Thoracic aorta (tissue), 2 donors: ENCODE measurements at regions not wholly inside any gene's neighbourhood (a gene's known extent, or its start where the extent isn't known, plus 50 kb on each side); places are given as distances from the start of the nearest gene placed in this dataset.

ENCODE experiments used
- ATAC-seq: fragments of 150-250 bp; one replicate; pipeline ENCODE4 v1.8.0; 2017; ENCODE audit warnings: low read depth; ENCODE audit not compliant: insufficient number of reproducible peaks, low FRiP score
- DNase-seq: peaks from one replicate; pipeline ENCODE4 v3.0.0-alpha.2; 2020; ENCODE audit warnings: low spot score
- H3K27ac ChIP-seq, 2 donors: fragments of 200-600 bp; sonication (generic); 1 replicate in 1 of 2; 2 replicates in 1 of 2; pipeline ENCODE4 v1.5.1; 2016; ENCODE audit warnings: mild to moderate bottlenecking in 2 of 2, moderate library complexity in 2 of 2
- H3K27me3 ChIP-seq: fragments of 200-600 bp; sonication (generic); replicated peaks from 2 replicates; pipeline ENCODE4 v1.6.0; 2016; ENCODE audit warnings: mild to moderate bottlenecking; ENCODE audit not compliant: insufficient read depth
- H3K36me3 ChIP-seq: fragments of 200-600 bp; sonication (generic); one replicate; pipeline ENCODE4 v1.5.1; 2016
- H3K4me1 ChIP-seq, 2 donors: fragments of 200-600 bp; sonication (generic); 1 replicate in 1 of 2; 2 replicates in 1 of 2; pipeline versions ENCODE4 v1.5.1 to v1.6.0; 2016; ENCODE audit warnings: low read depth in 2 of 2, mild to moderate bottlenecking in 1 of 2; ENCODE audit not compliant: control insufficient read depth in 1 of 2
- H3K4me3 ChIP-seq: fragments of 200-600 bp; sonication (generic); 2 replicates; pipeline ENCODE4 v1.5.1; 2016; ENCODE audit warnings: mild to moderate bottlenecking
- H3K9me3 ChIP-seq: fragments of 200-600 bp; sonication (generic); 2 replicates; pipeline ENCODE4 v1.5.1; 2016
- TF ChIP-seq, protein P1 (sequence below): fragments of 200-600 bp; sonication (generic); IDR thresholded peaks from one replicate; pipeline ENCODE4 v1.5.1; 2019; ENCODE audit warnings: antibody characterized with exemption

DNA sequence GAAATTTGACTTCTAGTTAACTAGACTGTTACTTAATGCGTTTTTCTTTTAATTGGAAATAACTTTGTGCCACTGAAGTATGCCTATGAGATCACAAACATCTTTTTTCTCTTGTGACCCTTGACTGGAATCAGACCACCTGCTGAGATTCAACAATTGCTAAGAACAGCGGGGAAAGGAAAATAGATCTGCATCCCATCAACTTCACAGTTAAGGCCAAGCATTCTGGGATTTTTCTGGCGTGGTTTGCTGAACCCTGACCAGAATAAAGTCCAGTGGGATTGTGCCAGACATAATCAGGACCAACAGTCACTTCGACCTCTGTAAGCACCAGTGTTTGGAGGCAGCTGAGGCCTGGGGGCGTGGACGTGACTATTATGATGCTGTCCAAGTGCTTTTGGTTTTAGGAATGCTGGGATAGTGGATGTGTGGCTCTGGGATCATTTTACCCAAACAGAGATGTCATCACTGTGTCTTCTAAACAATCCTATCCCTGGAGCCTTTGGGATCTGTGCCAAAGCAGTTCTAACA is 373.3 kb upstream of the PRKCQ start:
- no peak overlapping the region for H3K27ac ChIP-seq

DNA sequence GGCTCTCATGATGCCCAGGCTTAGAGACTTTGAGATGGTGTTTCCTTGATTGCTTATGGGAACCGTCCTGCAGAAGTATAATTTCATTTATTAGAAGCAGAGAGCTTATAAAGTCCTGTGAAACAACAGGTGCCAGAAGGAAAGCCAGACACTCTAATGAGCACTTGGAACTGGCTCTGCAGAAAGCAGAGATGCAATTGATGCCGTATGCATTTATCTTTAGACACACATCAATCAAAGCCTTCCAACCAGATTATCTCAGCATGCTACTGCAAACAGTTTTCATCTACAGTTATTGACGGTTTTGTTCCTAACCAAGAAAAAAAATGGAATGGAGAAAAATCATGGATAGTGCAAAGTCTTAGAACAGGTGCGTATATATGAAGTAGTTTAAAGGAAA is 371.7 kb upstream of the PRKCQ start:
- TF ChIP-seq, protein P1, sequence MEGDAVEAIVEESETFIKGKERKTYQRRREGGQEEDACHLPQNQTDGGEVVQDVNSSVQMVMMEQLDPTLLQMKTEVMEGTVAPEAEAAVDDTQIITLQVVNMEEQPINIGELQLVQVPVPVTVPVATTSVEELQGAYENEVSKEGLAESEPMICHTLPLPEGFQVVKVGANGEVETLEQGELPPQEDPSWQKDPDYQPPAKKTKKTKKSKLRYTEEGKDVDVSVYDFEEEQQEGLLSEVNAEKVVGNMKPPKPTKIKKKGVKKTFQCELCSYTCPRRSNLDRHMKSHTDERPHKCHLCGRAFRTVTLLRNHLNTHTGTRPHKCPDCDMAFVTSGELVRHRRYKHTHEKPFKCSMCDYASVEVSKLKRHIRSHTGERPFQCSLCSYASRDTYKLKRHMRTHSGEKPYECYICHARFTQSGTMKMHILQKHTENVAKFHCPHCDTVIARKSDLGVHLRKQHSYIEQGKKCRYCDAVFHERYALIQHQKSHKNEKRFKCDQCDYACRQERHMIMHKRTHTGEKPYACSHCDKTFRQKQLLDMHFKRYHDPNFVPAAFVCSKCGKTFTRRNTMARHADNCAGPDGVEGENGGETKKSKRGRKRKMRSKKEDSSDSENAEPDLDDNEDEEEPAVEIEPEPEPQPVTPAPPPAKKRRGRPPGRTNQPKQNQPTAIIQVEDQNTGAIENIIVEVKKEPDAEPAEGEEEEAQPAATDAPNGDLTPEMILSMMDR, result no peak
- H3K27ac ChIP-seq, result no peak overlapping the region

More for the DNA sequence above, 373.3 kb upstream of the PRKCQ start:
- TF ChIP-seq, protein P1, result no peak
- Histone ChIP-seq H3K4me3 (no peak overlapping the region), H3K4me1 (no peaks in the 10 kb centered on the region), H3K27me3 (no peaks in the 10 kb centered on the region), H3K9me3 (no peaks in the 10 kb centered on the region), H3K36me3 (no peaks in the 10 kb centered on the region)
- ATAC-seq, result no peak
- DNase-seq, result no peak

DNA sequence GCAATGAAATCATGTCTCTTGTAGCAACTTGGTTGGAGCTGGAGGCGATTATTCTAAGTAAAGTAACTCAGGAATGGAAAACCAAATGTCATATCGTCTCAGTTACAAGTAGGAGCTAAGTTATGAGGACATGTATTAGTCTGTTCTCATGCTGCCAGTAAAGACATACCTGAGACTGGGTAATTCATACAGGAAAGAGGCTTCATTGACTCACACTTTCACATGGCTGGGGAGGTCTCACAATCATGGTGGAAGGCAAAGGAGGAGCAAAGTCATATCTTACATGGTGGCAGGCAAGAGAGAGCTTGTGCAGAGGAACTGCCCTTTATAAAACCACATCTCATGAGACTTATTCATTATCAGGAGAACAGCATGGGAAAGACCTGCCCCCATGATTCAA is 370.1 kb upstream of the PRKCQ start:
- no peaks in the 10 kb centered on the region for H3K27me3 ChIP-seq
- H3K4me3 ChIP-seq, result no peak overlapping the region
- DNase-seq (no peak), ATAC-seq (no peak)
- H3K4me1 ChIP-seq, result no peaks in the 10 kb centered on the region
- H3K27ac ChIP-seq, result no peak overlapping the region
- TF ChIP-seq, protein P1, result no peak
- H3K9me3 ChIP-seq, result no peaks in the 10 kb centered on the region
- no peaks in the 10 kb centered on the region for H3K36me3 ChIP-seq

More for the DNA sequence above, 371.7 kb upstream of the PRKCQ start:
- H3K4me1 ChIP-seq, result no peaks in the 10 kb centered on the region
- no peaks in the 10 kb centered on the region for H3K9me3 ChIP-seq
- H3K36me3 ChIP-seq, result no peaks in the 10 kb centered on the region
- no peak overlapping the region for H3K4me3 ChIP-seq
- DNase-seq (no peak), ATAC-seq (no peak)
- H3K27me3 ChIP-seq, result no peaks in the 10 kb centered on the region

DNA sequence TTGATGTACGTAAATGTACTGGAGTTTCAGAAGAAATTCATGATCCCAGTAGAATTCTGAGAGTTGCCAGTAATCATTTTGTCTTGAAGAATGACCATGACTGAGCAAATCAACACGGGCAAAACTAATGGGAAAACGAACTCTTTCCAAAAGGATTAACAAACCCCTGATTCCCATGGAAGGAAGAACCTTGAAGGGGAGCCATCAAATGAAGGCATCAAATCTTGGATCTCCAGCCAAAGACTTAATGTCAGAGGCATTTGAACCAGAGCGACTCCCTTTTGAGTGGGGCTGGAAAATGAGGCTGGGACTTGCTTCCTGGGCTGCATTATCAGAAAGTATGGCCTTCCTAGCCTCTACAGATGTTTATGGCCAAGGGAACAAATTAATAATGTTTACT is 364.4 kb upstream of the PRKCQ start:
- Histone ChIP-seq H3K4me1 (no peaks in the 10 kb centered on the region), H3K36me3 (no peaks in the 10 kb centered on the region), H3K27ac (no peak overlapping the region), H3K27me3 (no peaks in the 10 kb centered on the region), H3K9me3 (no peaks in the 10 kb centered on the region), H3K4me3 (no peak overlapping the region)
- TF ChIP-seq, protein P1, result no peak
- DNase-seq (no peak), ATAC-seq (no peak)

DNA sequence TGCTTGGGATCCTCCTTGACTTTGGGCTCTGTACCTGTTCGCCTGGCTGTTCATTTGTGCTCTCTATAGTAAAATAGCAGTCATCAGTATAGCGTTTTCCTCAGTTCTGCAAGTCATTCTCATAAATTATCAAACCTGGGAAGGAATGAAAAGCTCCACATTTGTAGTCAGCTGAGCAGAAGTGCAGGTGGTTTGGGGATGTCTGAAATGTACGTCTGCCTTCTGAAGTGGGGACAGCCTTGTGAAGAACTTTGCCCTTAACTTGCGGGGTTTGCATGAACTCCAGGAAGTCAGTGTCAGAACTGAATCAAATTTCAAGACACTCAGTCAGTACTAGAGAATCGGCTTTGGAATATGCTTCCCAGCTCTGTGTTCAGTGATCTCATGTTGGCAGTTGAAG is 358.3 kb upstream of the PRKCQ start:
- no peak for DNase-seq
- H3K4me1 ChIP-seq, result no peaks in the 10 kb centered on the region
- no peaks in the 10 kb centered on the region for H3K9me3 ChIP-seq
- no peak for ATAC-seq
- H3K36me3 ChIP-seq, result no peaks in the 10 kb centered on the region
- TF ChIP-seq, protein P1, result no peak
- H3K27me3 ChIP-seq, result no peaks in the 10 kb centered on the region
- H3K4me3 ChIP-seq, result no peak overlapping the region
- no peak overlapping the region for H3K27ac ChIP-seq
